ENCODE measurements at regions not wholly inside any gene's neighbourhood (a gene's known extent, or its start where the extent isn't known, plus 50 kb on each side); places are given as distances from the start of the nearest gene placed in this dataset.

DNA sequence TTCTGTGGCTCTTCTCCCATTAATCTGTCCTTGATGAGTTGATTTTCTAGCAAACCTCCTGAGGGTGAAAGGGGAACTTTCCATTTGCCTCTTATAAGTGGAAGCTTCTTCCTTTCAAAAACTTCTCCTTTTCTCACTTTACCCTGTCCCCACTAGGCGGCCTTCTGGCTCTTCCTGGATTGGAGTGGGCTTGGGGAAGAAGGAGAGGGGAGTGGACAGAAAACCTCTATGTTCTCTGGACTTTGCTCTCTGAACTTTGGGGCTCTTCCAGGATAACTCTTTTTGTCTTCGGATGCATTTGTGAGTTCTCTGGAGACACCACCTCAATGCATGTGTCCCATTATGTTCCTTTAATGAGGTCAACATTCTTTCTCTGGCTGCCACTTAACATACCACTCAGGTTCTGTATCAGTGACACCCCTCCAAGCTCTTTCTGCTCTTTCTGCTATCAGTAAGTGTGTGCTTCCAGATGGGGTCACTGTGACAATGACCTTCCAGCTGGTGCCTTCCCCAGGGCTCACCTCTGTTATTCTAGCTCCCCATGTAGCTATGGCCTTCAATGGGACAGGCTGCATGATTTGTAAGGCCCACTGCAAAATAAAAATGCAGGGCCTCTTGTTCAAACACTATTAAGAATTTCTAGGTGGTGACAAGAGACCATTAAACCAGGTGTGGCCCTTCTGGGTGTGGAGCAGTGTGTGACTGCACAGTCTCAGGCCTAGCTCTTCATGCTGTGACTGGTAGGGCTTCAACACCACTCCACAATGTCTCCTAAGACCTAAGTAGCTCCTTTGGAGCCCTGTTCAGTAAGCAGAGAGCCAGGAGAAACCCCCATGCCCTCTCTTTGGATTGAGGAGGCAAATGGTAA lies 389.2 kb downstream of the EFNB2 start:
- H3K36me3 Mint-ChIP-seq (ENCODE audit: low read depth), result no peaks in the 10 kb centered on the region
- no peak overlapping the region for H3K4me3 Mint-ChIP-seq
- TF ChIP-seq, protein P1, sequence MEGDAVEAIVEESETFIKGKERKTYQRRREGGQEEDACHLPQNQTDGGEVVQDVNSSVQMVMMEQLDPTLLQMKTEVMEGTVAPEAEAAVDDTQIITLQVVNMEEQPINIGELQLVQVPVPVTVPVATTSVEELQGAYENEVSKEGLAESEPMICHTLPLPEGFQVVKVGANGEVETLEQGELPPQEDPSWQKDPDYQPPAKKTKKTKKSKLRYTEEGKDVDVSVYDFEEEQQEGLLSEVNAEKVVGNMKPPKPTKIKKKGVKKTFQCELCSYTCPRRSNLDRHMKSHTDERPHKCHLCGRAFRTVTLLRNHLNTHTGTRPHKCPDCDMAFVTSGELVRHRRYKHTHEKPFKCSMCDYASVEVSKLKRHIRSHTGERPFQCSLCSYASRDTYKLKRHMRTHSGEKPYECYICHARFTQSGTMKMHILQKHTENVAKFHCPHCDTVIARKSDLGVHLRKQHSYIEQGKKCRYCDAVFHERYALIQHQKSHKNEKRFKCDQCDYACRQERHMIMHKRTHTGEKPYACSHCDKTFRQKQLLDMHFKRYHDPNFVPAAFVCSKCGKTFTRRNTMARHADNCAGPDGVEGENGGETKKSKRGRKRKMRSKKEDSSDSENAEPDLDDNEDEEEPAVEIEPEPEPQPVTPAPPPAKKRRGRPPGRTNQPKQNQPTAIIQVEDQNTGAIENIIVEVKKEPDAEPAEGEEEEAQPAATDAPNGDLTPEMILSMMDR (IDR thresholded peaks at IDR 0.05; ENCODE audit: unreplicated experiment in 3 of 3), result no peak
- H3K9me3 Mint-ChIP-seq, result no peaks in the 10 kb centered on the region
- no peak overlapping the region for H3K27ac Mint-ChIP-seq
- no peaks in the 10 kb centered on the region for H3K4me1 Mint-ChIP-seq
- no peaks in the 10 kb centered on the region for H3K27me3 Mint-ChIP-seq (ENCODE audit: low read depth)

DNA sequence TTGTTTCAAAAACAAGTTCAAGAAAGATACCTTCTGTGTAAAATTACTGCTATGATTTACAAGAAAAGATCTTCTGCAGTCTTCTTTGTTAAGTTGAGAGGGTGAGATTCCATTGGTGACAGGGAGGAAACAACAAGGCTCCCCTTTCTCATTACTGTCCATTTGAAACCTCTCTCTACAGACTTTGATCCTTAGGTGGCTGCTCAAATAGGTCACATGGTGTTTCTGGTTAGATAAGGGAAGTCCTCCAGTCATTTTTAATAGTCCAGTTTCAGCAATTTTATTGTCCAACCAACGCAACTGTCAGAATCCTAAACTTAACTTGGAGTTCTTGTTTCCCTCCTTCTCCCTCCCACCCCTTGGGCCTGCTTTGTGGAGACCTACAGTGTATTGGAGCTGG lies 390.4 kb downstream of the EFNB2 start:
- Mint-ChIP-seq H3K36me3 (ENCODE audit: low read depth) (no peaks in the 10 kb centered on the region), H3K4me1 (no peaks in the 10 kb centered on the region), H3K9me3 (no peaks in the 10 kb centered on the region), H3K4me3 (no peak overlapping the region), H3K27ac (no peak overlapping the region), H3K27me3 (ENCODE audit: low read depth) (no peaks in the 10 kb centered on the region)
- TF ChIP-seq, protein P1 (IDR thresholded peaks at IDR 0.05; ENCODE audit: unreplicated experiment in 3 of 3), result no peak

DNA sequence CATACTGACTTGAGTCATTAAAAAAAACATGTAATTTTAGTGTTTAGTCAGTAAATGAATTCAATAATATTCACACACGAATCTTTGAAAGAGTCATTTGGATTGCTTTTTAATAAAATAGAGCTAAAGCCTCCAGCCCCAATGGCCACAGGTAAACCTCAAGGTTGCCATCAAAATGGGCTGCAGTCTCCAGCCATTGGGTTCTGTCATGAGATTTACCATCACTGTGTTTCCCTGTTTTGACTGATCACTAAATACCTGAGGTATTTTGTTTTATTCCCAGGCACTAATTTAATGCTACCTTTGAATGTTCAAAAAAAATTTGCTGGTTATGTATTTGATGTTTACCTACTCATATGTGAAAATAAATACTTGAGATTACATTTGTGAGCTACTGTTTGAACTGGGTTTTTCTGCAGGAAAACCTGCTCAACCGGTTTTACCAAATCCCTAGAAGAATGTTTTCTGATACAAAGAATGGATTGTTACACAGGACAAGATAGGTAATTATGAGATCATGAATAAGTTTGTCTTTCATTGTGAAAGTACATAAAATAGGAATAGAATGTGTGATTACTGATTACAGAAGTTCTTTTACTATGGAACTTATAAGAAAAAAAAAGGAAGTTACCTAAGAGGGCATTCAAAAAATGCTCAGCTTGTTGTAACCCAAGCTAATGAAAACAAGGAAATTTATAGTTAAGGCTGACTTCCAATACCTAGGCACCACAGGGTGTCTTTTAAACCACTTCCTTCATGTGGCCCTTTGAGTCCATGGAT lies 391.3 kb downstream of the EFNB2 start:
- H3K36me3 Mint-ChIP-seq (ENCODE audit: low read depth), result no peaks in the 10 kb centered on the region
- H3K4me3 Mint-ChIP-seq, result no peak overlapping the region
- TF ChIP-seq, protein P1 (IDR thresholded peaks at IDR 0.05; ENCODE audit: unreplicated experiment in 3 of 3), result no peak
- no peaks in the 10 kb centered on the region for H3K27me3 Mint-ChIP-seq (ENCODE audit: low read depth)
- no peaks in the 10 kb centered on the region for H3K4me1 Mint-ChIP-seq
- H3K9me3 Mint-ChIP-seq, result no peaks in the 10 kb centered on the region
- peak overlapping the region in 1 of 3 experiments; percentile 22 for H3K27ac Mint-ChIP-seq

DNA sequence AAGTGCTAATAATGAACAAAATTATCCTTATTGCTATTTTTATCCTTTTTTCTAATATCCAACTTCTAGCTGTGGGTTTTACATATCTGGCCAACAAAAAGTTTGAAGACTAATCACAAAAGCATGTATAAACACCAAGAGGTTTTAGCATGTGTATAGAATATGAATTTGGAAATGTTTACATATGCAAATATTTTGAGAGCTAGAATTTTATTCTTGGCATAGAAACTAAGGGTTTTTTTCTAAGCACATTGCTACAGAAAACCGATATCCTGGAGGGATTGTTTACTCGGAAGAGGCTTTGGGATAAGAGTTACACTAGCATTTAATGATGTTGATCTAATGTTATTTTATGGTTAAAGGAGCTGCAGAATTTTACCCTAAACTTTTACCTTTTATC lies 392.1 kb downstream of the EFNB2 start:
- Mint-ChIP-seq H3K4me3 (no peak overlapping the region), H3K9me3 (no peaks in the 10 kb centered on the region)
- TF ChIP-seq, protein P1 (IDR thresholded peaks at IDR 0.05; ENCODE audit: unreplicated experiment in 3 of 3), result no peak

DNA sequence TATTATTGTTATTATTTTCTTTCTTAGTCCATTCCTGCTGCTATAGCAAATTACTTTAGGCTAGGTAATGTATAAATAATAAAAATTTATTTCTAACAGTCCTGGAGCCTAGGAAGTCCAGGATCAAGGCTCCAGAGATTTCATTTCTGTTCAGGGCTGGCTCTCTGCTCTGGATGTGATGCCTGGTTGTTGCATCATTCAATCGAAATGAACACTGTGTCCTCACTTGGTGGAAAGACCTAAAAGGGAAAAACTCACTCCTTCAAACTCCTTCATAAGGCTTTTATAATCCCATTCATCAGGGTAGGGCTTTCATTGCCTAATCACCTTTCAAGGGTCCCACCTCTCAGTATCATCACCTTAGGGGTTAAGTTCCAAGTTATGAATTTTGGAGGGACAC lies 395.0 kb downstream of the EFNB2 start:
- Mint-ChIP-seq H3K36me3 (ENCODE audit: low read depth) (no peaks in the 10 kb centered on the region), H3K4me1 (no peaks in the 10 kb centered on the region), H3K9me3 (no peaks in the 10 kb centered on the region), H3K27ac (no peak overlapping the region), H3K27me3 (ENCODE audit: low read depth) (no peaks in the 10 kb centered on the region), H3K4me3 (no peak overlapping the region)
- TF ChIP-seq, protein P1 (IDR thresholded peaks at IDR 0.05; ENCODE audit: unreplicated experiment in 3 of 3), result no peak

More for the DNA sequence above, 392.1 kb downstream of the EFNB2 start:
- Mint-ChIP-seq H3K27me3 (ENCODE audit: low read depth) (no peaks in the 10 kb centered on the region), H3K4me1 (no peaks in the 10 kb centered on the region), H3K36me3 (ENCODE audit: low read depth) (no peaks in the 10 kb centered on the region), H3K27ac (no peak overlapping the region)
